ENCODE measurements at regions not wholly inside any gene's neighbourhood (a gene's known extent, or its start where the extent isn't known, plus 50 kb on each side); places are given as distances from the start of the nearest gene placed in this dataset.

DNA sequence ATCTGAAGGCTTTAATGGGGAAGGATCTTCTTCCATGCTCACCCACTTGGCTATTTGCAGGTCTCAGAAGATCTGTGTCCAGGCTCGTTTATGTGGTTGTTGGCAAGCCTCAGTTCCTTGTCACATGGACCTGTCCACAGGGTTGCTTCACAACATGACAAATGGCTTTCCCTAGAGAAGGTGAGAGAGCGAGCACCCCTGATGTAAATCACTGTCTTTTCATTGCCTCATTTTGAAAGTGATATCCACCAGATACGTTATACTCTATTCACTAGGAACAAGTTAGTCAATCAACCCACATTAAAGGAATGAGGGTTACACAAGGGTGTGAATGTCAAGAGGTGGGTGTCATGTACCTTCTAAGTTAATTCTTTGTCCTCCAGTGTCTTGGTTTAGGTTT is 433.3 kb downstream of the RPS6KC1 start:
- no peaks in the 10 kb centered on the region for H3K4me1 Mint-ChIP-seq (ENCODE audit: low read depth)
- no peak overlapping the region for H3K27ac ChIP-seq (ENCODE audit: low read depth in 1 of 2, low read length in 2 of 2)
- H3K27ac Mint-ChIP-seq, result no peak overlapping the region
- no peak for ATAC-seq (ENCODE audit: poor library complexity)
- no peaks in the 10 kb centered on the region for H3K9me3 ChIP-seq (ENCODE audit: control insufficient read depth in 1 of 2, insufficient read depth in 1 of 2, low read length in 2 of 2)
- no peak overlapping the region for H3K4me3 ChIP-seq (ENCODE audit: low read length)
- H3K27me3 ChIP-seq (ENCODE audit: control insufficient read depth in 1 of 2, insufficient read depth in 2 of 2, low read length in 2 of 2), result peaks cover under 1 to 4% of the 10 kb centered on the region in 2 experiments
- DNase-seq, result no peak
- H3K4me1 ChIP-seq (ENCODE audit: insufficient read depth, low read length), result no peaks in the 10 kb centered on the region
- POLR2A ChIA-PET, result no interaction called here
- no peaks in the 10 kb centered on the region for H3K36me3 ChIP-seq (ENCODE audit: insufficient read depth, low read length)
- TF ChIP-seq, protein P1, sequence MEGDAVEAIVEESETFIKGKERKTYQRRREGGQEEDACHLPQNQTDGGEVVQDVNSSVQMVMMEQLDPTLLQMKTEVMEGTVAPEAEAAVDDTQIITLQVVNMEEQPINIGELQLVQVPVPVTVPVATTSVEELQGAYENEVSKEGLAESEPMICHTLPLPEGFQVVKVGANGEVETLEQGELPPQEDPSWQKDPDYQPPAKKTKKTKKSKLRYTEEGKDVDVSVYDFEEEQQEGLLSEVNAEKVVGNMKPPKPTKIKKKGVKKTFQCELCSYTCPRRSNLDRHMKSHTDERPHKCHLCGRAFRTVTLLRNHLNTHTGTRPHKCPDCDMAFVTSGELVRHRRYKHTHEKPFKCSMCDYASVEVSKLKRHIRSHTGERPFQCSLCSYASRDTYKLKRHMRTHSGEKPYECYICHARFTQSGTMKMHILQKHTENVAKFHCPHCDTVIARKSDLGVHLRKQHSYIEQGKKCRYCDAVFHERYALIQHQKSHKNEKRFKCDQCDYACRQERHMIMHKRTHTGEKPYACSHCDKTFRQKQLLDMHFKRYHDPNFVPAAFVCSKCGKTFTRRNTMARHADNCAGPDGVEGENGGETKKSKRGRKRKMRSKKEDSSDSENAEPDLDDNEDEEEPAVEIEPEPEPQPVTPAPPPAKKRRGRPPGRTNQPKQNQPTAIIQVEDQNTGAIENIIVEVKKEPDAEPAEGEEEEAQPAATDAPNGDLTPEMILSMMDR (IDR thresholded peaks at IDR 0.05), result no peak
- H3K27me3 Mint-ChIP-seq, result peaks cover 15% of the 10 kb centered on the region
- intact Hi-C loops (cut with DNase I, micrococcal nuclease), result no loop called here
- no peaks in the 10 kb centered on the region for H3K9me3 Mint-ChIP-seq
- H3K4me3 Mint-ChIP-seq, result no peak overlapping the region
- H3K36me3 Mint-ChIP-seq (ENCODE audit: low read depth), result no peaks in the 10 kb centered on the region
- CTCF ChIA-PET, result no interaction called here

DNA sequence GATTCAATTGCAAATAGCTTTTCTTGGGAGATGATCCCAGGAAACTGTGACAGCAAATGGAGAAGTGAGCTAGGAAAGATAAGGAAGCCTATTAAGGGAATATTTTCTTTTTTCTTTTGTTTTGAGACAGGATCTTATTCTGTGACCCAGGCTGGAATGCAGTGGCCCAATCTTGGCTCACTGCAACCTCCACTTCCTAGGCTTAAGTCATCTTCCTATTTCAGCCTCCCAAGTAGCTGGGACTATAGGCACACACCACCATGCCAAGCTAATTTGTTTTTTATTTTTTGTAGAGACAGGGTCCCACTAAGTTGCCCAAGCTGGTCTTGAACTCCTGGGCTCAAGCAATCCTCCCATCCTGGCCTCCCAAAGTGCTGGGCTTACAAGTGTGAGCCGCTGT is 433.7 kb downstream of the RPS6KC1 start:
- H3K9me3 Mint-ChIP-seq, result no peaks in the 10 kb centered on the region
- ChIA-PET CTCF (no interaction called here), POLR2A (no interaction called here)
- no peaks in the 10 kb centered on the region for H3K36me3 ChIP-seq (ENCODE audit: insufficient read depth, low read length)
- no peak overlapping the region for H3K4me3 Mint-ChIP-seq
- H3K4me1 Mint-ChIP-seq (ENCODE audit: low read depth), result no peaks in the 10 kb centered on the region
- no peak overlapping the region for H3K4me3 ChIP-seq (ENCODE audit: low read length)
- no peaks in the 10 kb centered on the region for H3K36me3 Mint-ChIP-seq (ENCODE audit: low read depth)
- H3K27me3 Mint-ChIP-seq, result peaks cover 19% of the 10 kb centered on the region
- H3K9me3 ChIP-seq (ENCODE audit: control insufficient read depth in 1 of 2, insufficient read depth in 1 of 2, low read length in 2 of 2), result no peaks in the 10 kb centered on the region
- peaks cover 2 to 4% of the 10 kb centered on the region in 2 experiments for H3K27me3 ChIP-seq (ENCODE audit: control insufficient read depth in 1 of 2, insufficient read depth in 2 of 2, low read length in 2 of 2)
- H3K27ac ChIP-seq (ENCODE audit: low read depth in 1 of 2, low read length in 2 of 2), result no peak overlapping the region
- no peak overlapping the region for H3K27ac Mint-ChIP-seq
- ATAC-seq (ENCODE audit: poor library complexity) (no peak), DNase-seq (no peak)
- H3K4me1 ChIP-seq (ENCODE audit: insufficient read depth, low read length), result no peaks in the 10 kb centered on the region
- intact Hi-C loops (cut with DNase I, micrococcal nuclease), result no loop called here
- TF ChIP-seq, protein P1 (IDR thresholded peaks at IDR 0.05), result no peak

DNA sequence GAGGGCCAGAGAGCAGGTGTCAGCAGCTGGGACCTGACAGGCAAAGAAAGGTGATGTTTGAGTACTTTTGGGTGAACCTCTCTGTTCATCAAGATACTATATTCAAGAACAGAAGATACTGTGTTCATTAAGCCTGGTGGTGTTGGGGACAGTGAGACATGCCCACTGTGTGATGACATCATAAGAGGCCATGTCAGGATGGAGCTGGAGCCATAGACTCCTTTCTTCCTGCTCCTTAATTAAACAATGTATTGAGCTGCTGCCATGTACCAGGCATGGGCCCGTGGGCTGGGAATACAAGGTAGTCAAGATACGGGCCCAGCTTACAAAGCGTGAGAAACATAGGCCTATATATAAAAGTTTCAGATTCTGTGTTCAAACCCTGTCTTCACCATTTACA is 435.4 kb downstream of the RPS6KC1 start:
- ChIA-PET POLR2A (no interaction called here), CTCF (no interaction called here)
- H3K9me3 ChIP-seq (ENCODE audit: control insufficient read depth in 1 of 2, insufficient read depth in 1 of 2, low read length in 2 of 2), result no peaks in the 10 kb centered on the region
- peaks cover 4 to 5% of the 10 kb centered on the region in 2 experiments for H3K27me3 ChIP-seq (ENCODE audit: control insufficient read depth in 1 of 2, insufficient read depth in 2 of 2, low read length in 2 of 2)
- no peak for ATAC-seq (ENCODE audit: poor library complexity)
- H3K36me3 Mint-ChIP-seq (ENCODE audit: low read depth), result no peaks in the 10 kb centered on the region
- H3K4me3 Mint-ChIP-seq, result no peak overlapping the region
- no peak for DNase-seq
- no peak overlapping the region for H3K27ac Mint-ChIP-seq
- no peak overlapping the region for H3K4me3 ChIP-seq (ENCODE audit: low read length)
- H3K4me1 ChIP-seq (ENCODE audit: insufficient read depth, low read length), result no peaks in the 10 kb centered on the region
- peaks cover 24% of the 10 kb centered on the region for H3K27me3 Mint-ChIP-seq
- no peak overlapping the region for H3K27ac ChIP-seq (ENCODE audit: low read depth in 1 of 2, low read length in 2 of 2)
- H3K4me1 Mint-ChIP-seq (ENCODE audit: low read depth), result no peaks in the 10 kb centered on the region
- H3K36me3 ChIP-seq (ENCODE audit: insufficient read depth, low read length), result no peaks in the 10 kb centered on the region
- TF ChIP-seq, protein P1 (IDR thresholded peaks at IDR 0.05), result no peak
- intact Hi-C loops (cut with DNase I, micrococcal nuclease), result no loop called here
- H3K9me3 Mint-ChIP-seq, result no peaks in the 10 kb centered on the region

Measured in CD4-positive, alpha-beta T cell (primary cell).